Dedifferentiated amniotic fluid mesenchymal stem cell (primary cell): ENCODE measurements at regions not wholly inside any gene's neighbourhood (a gene's known extent, or its start where the extent isn't known, plus 50 kb on each side); places are given as distances from the start of the nearest gene placed in this dataset.
"Not testable (repeated sequence)": the region's sequence is repeated elsewhere in the genome, so short reads cannot be mapped to it uniquely, and the experiment has no call there.

Experiments used
- DNase-seq: peaks from one replicate; pipeline ENCODE4 v3.0.0-alpha.2; 2016; ENCODE audit errors: extremely low spot score

DNA sequence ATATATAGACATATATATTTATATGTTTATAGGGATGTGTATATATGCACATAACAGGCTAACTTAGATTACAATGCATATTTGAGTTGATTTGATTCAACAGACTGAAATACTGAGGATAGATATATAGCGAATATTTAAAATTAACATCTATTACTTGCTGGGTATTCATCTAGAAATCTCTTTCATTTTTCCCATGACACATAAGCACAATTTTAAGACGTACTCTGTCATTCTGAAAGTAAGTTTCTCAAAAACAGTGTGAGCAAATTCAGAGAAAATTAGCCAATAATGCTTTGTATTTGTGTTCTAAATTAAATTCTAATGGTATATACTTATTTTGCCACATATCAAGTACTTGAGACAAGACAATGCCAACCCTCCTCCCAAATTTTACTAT lies 907.5 kb upstream of the MDGA2 start:
- DNase-seq: no peak

DNA sequence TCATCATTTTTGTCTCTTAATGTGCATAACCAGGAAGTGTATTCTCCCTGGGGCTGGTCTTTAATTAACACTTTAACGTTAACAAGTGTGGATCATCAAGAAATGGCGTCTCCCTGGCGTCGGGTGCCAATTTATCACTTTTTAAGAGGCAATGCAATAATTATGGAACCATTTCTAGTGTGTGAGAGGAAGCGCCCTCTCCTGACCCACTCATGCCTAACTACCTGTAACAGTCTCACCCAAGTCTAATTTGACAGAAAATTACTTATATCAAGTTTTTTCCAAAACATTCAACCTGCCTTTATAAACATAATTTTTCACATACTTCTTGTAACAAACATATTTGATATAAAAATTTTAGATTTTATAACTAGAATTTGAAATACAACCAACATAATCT lies 905.3 kb upstream of the MDGA2 start:
- DNase-seq: no peak

DNA sequence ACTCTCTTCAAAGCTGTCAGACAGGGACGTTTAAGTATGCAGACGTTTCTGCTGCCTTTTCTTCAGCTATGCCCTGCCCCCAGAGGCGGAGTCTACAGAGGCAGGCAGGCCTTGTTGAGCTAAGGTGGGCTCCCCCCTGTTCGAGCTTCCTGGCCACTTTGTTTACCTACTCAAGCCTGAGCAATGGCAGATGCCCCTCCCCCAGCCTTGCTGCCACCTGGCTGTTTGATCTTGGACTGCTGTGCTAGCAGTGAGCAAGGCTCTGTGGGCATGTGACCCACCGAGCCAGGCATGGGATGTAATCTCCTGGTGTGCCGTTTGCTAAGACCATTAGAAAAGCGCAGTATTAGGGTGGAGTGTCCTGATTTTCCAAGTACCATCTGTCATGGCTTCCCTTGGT lies 900.4 kb upstream of the MDGA2 start:
- DNase-seq: no peak

DNA sequence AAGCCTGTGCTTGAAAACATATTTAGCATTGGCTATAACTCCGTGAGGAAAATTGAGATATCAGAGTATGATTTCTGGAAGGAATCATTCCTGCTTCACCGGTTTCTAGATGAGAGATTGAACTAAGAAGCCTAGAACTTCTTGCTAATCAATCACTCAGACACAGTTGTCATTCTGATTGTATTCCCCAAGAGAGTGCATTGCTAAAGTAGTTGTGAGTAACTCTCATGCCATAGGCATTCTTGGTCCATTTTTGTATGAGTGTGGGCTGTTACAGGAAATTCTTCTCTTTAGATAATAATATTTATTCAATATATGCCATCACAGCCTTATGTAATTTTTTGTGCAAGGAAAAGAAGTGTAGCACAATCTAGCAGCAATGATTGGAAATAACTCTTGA lies 893.3 kb upstream of the MDGA2 start:
- no peak for DNase-seq

DNA sequence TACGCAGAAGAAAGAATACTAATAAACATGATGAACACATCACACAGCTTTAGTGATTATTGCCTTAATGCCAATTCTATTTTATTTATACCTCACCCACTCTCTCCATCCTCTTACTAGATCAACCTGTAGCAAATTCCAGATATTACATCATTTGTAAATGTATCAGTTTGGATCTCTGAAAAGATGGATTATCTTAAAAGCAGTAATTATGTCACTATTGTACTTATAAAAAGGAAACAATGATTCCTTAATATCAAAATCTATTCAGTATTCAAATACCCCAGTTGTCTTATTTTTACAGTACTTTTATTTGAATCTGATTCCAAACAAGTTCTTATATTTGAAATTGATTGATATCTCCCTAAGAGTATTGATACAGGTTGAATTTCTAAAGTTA lies 892.8 kb upstream of the MDGA2 start:
- DNase-seq: no peak

DNA sequence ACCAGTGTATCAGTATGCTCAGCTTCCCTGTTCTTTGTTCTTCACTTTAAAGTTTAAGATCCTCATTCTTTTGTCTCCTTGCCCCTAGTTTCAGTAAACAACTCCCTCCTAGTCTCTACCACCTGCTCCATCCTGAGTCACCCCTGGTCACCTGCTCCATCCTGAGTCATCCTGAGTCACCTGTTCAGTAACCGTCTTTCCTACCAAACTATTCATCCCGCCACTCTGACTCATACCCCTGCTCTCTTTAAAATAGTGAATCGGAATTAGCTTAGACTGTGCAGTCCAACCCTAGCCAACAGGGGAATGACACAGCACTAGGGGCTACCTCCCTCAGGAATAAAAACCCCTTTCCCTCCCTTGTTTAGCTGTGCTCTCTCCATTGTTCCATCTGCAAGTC lies 888.1 kb upstream of the MDGA2 start:
- DNase-seq: no peak

DNA sequence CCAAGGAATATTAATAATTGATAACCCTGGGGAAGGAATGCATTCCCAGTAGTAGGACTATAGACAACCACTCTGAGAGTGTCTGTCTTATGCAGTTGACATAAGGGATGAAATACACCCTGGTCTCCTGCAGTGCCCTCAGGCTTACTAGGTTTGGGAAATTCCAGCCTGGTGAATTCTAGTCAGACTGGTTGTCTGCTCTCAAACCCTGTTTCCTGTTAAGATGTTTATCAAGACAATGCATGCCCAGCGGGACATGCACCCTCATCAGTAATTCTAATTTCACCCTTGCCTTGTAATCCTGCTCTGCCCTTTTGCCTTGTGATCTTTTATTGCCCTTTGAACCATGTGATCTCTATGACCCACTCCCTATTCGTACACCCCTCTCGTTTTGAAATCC lies 886.0 kb upstream of the MDGA2 start:
- not testable (repeated sequence) for DNase-seq

DNA sequence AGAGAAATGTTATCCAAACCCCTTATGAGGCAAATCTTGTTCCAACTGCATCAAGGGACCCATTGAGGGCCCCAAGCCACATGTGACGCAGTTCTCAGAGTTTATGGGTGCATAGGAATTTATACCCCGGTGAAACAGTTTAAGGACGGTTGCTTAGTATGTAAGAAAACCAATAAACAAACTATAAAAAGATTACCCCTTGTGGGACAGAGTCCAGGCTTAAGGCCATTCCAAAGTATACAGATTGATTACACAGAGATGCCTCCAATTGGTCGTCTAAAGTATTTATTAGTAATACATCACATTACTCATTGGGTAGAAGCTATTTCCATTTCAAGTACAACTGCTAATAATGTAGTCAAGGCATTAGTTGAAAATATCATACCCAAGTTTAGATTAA lies 885.0 kb upstream of the MDGA2 start:
- DNase-seq: no peak

DNA sequence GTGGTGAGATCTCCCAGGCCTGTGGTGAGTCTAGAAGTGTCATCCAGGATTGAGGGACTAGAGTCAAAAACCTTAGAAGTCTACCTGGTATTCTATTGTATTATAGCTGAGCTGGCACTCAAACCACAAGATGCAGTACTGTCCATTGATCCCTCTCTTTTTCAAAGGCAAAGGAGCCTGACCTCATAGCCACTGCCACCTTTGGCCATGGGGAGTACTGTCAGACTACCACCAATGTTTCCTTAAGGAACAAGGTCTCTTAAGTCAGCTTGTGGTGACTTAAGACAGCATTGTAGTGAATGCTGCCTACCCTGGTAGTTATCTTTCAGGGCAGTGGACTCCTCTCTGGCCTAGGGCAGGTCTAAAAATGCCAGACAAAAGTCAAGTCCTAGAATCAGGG lies 878.0 kb upstream of the MDGA2 start:
- no peak for DNase-seq

DNA sequence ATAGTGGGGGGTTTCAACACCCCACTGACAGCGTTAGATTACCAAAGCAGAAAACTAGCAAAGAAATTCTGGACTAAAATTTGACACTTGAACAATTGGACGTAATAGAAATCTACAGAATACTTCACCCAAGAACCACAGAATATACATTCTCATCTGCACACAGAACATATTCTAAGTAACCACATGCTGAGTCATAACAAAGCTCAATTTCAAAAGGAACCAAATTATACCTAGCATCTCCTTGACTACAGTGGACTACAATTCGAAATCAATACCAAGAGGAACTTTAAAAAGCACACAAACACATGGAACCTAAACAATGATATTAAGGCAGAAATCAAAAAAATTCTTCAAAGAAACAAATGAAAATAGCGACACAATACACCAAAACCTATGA lies 871.6 kb upstream of the MDGA2 start:
- DNase-seq: no peak

DNA sequence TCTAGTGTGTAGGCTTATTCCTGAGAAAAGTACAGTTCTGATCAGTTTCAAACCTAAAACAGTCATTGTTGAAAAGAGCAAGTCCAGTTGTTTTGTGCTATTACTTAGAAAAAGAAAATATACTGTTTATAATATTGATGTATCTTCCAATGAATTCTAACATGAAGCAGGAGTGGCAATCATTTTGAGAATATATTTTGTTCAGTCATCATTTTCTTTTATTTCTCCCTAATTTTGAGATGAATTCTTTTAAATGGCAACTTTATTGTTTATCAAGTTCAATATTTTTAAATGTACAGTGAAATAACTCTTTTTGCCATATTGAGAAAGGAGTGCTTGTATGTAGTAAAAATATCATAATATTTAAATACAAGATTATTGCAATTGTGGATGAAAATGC lies 862.2 kb upstream of the MDGA2 start:
- no peak for DNase-seq

DNA sequence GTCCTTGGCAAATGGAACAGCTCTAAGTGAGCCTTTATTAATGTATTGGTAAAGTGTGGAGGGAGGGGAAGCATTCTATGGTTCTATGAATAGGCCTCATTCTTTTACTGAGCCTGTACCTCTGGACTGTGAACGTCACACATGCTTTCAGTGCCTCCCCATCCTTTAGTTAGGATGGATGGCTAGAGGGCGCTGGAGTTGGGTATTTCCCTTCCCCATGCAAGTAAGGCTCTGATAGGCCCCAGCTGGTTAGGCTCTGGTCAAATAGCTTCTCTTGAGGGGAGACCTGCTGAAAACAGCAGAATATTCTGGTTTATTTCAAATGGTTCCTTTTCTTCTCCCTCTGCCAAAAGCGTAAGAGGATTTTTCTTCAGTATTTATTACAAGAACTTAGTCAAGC lies 860.9 kb upstream of the MDGA2 start:
- no peak for DNase-seq

DNA sequence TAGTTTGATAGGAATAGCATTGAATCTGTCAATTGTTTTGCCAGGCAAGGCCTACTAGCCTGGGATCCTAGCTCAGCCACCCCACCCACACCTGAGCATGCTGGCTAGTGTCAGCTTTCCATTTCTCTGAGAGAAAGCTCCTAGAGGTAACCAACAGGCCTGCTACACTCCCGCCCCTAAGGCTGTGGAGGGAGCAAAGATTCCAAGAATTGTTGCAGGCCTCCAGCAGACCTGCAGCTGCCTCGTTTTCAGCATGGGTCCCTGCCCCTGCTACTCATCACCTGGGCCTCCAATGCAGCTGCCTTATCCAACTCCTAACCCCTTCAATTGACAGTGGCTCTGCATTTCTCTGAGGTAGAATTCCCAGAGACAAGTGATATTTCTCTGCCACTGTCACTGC lies 852.4 kb upstream of the MDGA2 start:
- DNase-seq: no peak

DNA sequence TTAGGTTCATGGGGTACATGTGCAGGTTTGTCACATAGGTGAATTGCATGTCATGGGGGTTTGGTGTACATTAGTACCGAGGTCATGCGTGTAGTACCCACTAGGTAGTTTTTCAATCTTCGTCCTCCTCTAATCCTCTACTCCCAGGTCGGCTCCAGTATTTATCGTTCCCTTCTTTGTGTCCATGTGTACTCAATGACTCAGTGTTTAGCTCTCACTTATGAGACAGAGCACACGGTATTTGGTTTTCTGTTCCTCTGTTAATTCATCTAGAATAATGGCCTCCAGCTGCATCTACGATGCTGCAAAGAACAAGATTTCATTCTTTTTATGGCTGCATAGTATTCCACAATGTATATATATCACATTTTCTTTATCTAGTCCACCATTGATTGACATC lies 850.9 kb upstream of the MDGA2 start:
- no peak for DNase-seq

DNA sequence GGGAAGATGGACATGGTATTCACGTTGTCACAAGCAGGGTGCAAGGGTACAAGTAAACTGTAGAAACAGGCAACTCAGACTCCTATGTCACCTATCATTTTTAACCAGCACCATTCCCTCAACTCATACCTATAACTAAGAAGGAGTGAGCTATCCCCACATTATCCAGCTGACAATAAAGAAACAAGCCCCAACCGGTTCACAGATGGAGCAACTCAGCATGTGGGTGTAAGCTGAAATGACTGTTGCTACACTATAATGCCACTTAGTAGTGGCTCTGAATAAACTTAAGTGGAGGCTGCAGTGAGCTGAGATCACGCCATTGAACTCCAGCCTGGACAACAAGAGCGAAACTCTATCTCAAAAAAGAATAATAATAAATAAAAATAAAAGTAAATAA lies 829.5 kb upstream of the MDGA2 start:
- DNase-seq: no peak

DNA sequence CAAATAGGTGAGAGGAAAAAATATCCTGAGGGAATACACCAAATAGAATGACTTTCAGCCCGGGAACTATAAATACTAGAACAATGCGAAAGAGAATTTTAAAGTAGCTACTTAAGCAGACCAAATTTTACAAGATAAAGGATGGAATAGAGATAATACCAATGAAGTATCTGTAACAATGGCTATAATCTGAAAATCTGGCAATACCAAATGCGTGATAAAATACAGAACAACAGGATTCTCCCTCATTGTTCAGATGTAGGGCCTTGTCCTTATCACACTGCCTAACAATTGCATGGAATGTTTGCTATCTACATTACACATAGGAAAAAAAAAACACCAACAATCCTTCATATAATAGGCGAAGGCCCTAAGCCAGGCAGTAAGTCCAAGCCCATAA lies 815.4 kb upstream of the MDGA2 start:
- DNase-seq: no peak

DNA sequence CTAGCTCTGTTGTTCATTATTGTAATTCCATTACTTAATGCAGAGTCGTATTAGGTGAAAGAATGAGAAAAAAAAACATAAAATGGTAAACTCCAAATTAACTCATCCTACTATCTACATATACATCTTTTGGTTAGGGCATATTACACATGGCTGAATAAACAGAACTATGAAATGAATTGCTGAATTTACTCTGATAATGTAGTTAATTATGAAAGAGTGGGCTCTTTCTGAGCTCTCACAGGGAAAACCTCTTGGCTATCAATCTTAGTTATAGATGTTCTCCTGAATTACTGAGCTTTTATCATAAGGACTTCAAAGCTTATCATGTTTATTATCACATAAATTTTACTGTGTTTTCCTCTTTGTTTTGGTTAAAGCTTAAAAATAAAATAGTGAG lies 798.5 kb upstream of the MDGA2 start:
- DNase-seq: no peak

DNA sequence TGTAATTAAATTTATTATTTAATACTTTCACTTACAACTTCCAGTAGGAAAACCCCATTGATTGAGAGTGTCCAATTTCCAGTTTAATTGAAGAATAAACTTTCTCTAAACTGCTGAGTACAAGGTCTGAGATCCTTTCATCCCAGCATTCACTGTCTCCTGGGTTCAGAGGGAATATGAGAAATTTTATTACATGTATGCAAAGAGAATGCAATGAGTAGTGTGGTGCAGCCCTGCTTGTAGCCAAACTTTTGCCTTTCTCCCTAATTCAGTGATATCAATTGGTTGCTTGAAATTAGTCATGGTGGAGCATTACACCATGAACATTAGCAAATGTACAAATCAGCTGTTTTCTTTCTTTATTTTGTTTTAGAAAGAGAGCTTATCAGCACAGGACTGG lies 780.6 kb upstream of the MDGA2 start:
- DNase-seq: no peak

DNA sequence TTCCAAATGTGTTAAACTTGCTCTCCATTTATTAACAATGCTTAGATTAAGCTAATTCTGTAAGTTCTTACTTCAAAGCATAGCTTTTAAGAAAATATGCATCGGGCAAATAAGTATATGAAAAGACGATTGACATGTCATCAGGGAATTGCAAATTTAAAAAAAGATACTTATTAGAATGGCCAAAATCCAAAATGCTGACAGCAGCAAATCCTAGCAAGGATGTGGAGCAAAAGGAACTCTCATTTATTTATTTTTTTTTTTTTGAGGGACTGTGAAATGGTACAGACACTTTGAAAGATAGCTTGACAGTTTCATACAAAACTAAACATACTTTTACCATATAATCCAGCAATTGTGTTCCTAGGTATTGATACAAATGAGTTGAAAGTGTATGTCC lies 779.5 kb upstream of the MDGA2 start:
- no peak for DNase-seq

DNA sequence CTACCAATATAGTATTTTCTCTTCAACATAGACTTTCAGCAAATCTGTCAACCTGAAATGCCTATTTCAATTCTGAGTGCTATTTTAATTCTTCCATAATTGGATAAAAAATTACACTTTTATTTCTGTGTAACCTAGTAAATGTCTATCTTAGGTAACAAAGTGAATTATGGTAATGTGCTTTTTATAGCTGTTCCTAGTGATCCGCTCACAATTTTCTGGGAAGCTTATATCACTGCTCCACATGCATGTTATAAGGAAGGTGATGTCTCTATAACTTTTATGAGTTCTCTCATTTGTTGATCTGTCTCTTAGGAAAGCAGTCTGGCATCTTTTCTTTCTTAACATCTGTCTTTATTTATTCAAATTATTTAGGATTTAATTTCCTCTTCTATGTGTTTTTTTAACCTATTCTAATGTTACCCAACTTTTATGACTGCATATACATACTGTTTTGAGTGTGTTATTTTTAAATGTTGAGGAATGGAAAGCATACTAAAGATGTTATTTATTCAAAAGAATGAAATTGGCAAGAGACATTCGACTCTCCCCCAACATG lies 777.1 kb upstream of the MDGA2 start:
- DNase-seq: no peak

DNA sequence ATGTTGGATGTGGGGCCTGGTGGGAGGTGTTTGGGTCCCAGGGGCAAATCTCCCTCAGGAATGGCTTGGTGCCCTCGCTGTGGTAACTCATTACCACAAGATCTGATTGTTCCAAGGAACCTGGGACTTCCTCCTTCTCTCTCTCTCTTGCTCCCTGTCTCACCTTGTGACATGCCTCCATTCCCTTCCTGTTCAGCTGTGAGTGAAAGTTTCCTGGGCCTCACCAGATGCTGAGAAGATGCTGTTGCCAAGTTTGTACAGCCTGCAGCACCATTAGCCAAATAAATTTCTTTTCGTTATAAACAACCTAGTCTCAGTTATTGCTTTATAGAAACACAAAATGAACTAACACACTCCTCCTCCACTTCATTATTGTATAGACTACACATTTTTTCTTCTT lies 759.8 kb upstream of the MDGA2 start:
- no peak for DNase-seq

DNA sequence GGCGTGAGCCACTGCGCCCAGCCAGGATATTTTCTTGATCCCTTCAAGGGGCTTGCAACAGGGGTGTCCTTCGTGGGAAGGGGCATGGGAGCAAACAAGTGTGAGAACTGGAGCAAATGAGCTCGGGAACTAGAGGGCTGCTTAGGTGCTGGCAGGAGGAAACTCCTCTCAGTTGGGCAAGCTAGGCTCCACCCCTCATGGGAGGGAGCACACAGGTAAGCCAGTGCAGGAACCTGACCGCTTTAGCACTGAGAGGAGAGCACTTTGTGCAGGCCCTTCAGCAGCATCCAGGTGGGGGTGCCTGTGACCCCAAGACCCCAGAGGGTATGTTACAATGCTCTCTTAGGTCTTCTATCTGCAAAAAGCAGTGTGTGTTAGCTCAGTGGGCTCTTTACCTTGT lies 755.4 kb upstream of the MDGA2 start:
- DNase-seq: no peak

DNA sequence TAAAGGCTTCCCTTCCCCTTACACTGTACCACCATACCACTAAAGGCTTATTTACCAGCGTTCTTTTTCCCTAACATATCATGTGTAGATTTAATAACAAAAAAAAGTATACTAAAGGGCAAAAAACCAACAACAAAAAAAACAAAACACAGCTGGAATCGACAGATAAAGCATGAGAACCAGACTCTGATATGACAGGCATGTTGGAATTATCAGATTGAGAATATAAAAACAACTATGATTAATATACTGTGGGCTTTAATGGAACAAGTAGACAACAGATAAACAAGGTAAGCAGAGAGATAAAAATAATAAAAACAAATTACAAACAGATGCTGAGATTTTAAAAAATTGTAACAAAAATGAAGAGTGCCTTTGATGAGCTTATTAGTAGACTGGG lies 754.1 kb upstream of the MDGA2 start:
- DNase-seq: no peak

DNA sequence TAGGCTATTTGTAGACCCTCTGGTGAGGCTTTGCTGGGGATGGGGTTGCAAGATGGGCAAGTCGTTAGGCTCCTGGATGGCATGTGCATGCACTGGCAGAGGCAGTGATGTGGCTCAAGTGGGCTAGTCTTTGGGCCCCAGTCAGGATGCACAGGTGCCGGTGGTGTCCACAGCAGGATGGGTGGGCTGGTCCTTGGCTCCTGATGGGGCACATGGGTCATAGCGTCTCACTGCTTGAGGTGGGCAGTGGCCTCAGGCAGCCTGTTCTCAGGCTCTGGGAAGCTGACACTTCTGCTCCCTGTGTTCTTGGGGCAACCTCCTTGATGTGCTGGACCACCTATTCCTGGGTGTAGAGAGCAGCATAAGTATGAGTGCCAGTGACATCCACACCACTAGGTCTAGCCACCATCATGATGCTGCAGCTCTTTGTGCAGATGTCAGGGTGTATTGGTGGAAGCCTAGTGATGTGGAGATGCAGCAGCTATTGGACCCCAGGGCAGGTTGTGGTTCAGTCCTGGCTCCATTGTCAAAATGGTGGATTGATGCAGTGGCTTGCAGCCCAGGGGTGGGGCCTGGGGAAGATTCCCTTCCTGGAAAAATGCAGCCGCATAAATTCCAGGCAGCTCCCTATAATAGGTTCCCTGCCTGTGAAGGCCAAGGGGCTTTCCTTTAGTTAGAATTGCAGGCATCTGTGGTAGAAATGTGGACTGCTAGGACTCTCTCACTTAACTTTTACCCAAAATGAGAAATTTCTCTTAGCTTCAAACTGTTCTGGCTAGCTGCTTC lies 742.5 kb upstream of the MDGA2 start:
- DNase-seq: no peak
